H9 (cell line): ENCODE measurements at regions not wholly inside any gene's neighbourhood (a gene's known extent, or its start where the extent isn't known, plus 50 kb on each side); places are given as distances from the start of the nearest gene placed in this dataset.

Experiments
- DNase-seq: peaks from one replicate; pipeline ENCODE4 v3.0.0-alpha.2; 2017
- H2AFZ ChIP-seq: one replicate; pipeline ENCODE4 v1.6.1; 2013; ENCODE audit warnings: mild to moderate bottlenecking, low read length, control low read depth, moderate library complexity
- H2AK5ac ChIP-seq: 2 replicates; pipeline ENCODE4 v1.6.1; 2013; ENCODE audit warnings: low read length, control low read depth, mixed read lengths; ENCODE audit not compliant: insufficient read length
- H2BK120ac ChIP-seq: one replicate; pipeline ENCODE4 v1.6.1; 2013; ENCODE audit warnings: low read depth, mild to moderate bottlenecking, low read length, control low read depth, inconsistent platforms; ENCODE audit not compliant: poor library complexity, severe bottlenecking
- H2BK12ac ChIP-seq: 2 replicates; pipeline ENCODE4 v1.6.1; 2013; ENCODE audit warnings: low read length, control low read depth, mixed read lengths, low read depth; ENCODE audit not compliant: insufficient read length
- H2BK15ac ChIP-seq: 2 replicates; pipeline ENCODE4 v1.6.1; 2013; ENCODE audit warnings: low read depth, low read length, control low read depth
- H2BK20ac ChIP-seq: one replicate; pipeline ENCODE4 v1.6.1; 2013; ENCODE audit warnings: low read depth, mild to moderate bottlenecking, low read length, control low read depth, inconsistent platforms; ENCODE audit not compliant: poor library complexity, severe bottlenecking
- H2BK5ac ChIP-seq: 2 replicates; pipeline ENCODE4 v1.6.1; 2013; ENCODE audit warnings: low read length, control low read depth, mixed read lengths; ENCODE audit not compliant: insufficient read length
- H3K14ac ChIP-seq: 2 replicates; pipeline ENCODE4 v1.6.1; 2013; ENCODE audit warnings: low read length, control low read depth; ENCODE audit not compliant: insufficient read depth
- H3K18ac ChIP-seq: 2 replicates; pipeline ENCODE4 v1.6.1; 2013; ENCODE audit warnings: low read depth, mild to moderate bottlenecking, mixed read lengths, low read length, control low read depth; ENCODE audit not compliant: insufficient read length
- H3K23ac ChIP-seq: 2 replicates; pipeline ENCODE4 v1.6.1; 2013; ENCODE audit warnings: low read length, control low read depth, mixed read lengths, low read depth; ENCODE audit not compliant: insufficient read length
- H3K23me2 ChIP-seq: 2 replicates; pipeline ENCODE4 v1.6.1; 2013; ENCODE audit warnings: low read depth, mild to moderate bottlenecking, mixed read lengths, low read length, control low read depth; ENCODE audit not compliant: insufficient read length, poor library complexity, severe bottlenecking
- H3K27ac ChIP-seq: 2 replicates; pipeline ENCODE4 v1.5.1; 2013; ENCODE audit warnings: low read length, control low read depth, mixed read lengths, low read depth; ENCODE audit not compliant: insufficient read length
- H3K27me3 ChIP-seq: 2 replicates; pipeline ENCODE4 v1.6.1; 2013; ENCODE audit warnings: low read length, control low read depth, inconsistent platforms; ENCODE audit not compliant: insufficient read depth
- H3K4ac ChIP-seq: 2 replicates; pipeline ENCODE4 v1.6.1; 2013; ENCODE audit warnings: low read depth, mild to moderate bottlenecking, control low read depth, inconsistent platforms, low read length, moderate library complexity
- H3K4me1 ChIP-seq: 2 replicates; pipeline ENCODE4 v1.6.1; 2013; ENCODE audit warnings: low read length, control low read depth, inconsistent platforms; ENCODE audit not compliant: insufficient read depth
- H3K4me2 ChIP-seq: 2 replicates; pipeline ENCODE4 v1.6.1; 2013; ENCODE audit warnings: low read length, control low read depth, mixed read lengths; ENCODE audit not compliant: insufficient read length, insufficient read depth
- H3K56ac ChIP-seq: 2 replicates; pipeline ENCODE4 v1.6.1; 2013; ENCODE audit warnings: low read depth, mild to moderate bottlenecking, mixed read lengths, low read length, control low read depth; ENCODE audit not compliant: insufficient read length
- H3K79me1 ChIP-seq: 2 replicates; pipeline ENCODE4 v1.6.1; 2013; ENCODE audit warnings: low read depth, mild to moderate bottlenecking, moderate library complexity, low read length, control low read depth, inconsistent platforms; ENCODE audit not compliant: insufficient read depth, poor library complexity, severe bottlenecking
- H3K79me2 ChIP-seq: 2 replicates; pipeline ENCODE4 v1.6.1; 2013; ENCODE audit warnings: low read length, control low read depth, inconsistent platforms; ENCODE audit not compliant: insufficient read depth
- H3K9ac ChIP-seq: 2 replicates; pipeline ENCODE4 v1.6.1; 2013; ENCODE audit warnings: low read length, control low read depth, mixed read lengths; ENCODE audit not compliant: insufficient read length; ENCODE audit errors: extremely low read depth
- H3K9me3 ChIP-seq: one replicate; pipeline ENCODE4 v1.6.1; 2013; ENCODE audit warnings: low read depth, low read length, inconsistent platforms; ENCODE audit not compliant: control insufficient read depth
- H3T11ph ChIP-seq: one replicate; pipeline ENCODE4 v1.6.1; 2013; ENCODE audit warnings: mild to moderate bottlenecking, low read length, control low read depth, inconsistent platforms
- H4K20me1 ChIP-seq: one replicate; pipeline ENCODE4 v1.6.1; 2013; ENCODE audit not compliant: control insufficient read depth, insufficient read length, insufficient read depth
- H4K5ac ChIP-seq: 2 replicates; pipeline ENCODE4 v1.6.1; 2013; ENCODE audit warnings: low read depth, mild to moderate bottlenecking, mixed read lengths, low read length, control low read depth; ENCODE audit not compliant: insufficient read length
- H4K8ac ChIP-seq: replicated peaks from 2 replicates; pipeline ENCODE4 v1.6.1; 2013; ENCODE audit warnings: low read length, control low read depth, mixed read lengths, low read depth; ENCODE audit not compliant: insufficient read length
- H4K91ac ChIP-seq: 2 replicates; pipeline ENCODE4 v1.6.1; 2013; ENCODE audit warnings: low read depth, mild to moderate bottlenecking, moderate library complexity, mixed read lengths, low read length, control low read depth; ENCODE audit not compliant: insufficient read length
- H3K27ac Mint-ChIP-seq, 3 experiments: 2 replicates in 2 of 3; 3 replicates in 1 of 3; pipeline ENCODE4 v1.8.0; 2020 to 2021; ENCODE audit warnings: mixed read lengths in 3 of 3, mild to moderate bottlenecking in 1 of 3, moderate library complexity in 1 of 3
- H3K27me3 Mint-ChIP-seq: 2 replicates; pipeline ENCODE4 v1.8.0; 2021; ENCODE audit warnings: low read depth, mild to moderate bottlenecking, moderate library complexity, mixed read lengths
- H3K36me3 Mint-ChIP-seq, 3 experiments: 2 replicates in 2 of 3; 3 replicates in 1 of 3; pipeline ENCODE4 v1.8.0; 2020 to 2021; ENCODE audit warnings: low read depth in 3 of 3, mixed read lengths in 3 of 3; ENCODE audit not compliant: insufficient read depth in 1 of 3
- H3K4me1 Mint-ChIP-seq, 2 experiments: 2 replicates each; pipeline ENCODE4 v1.8.0; 2020; ENCODE audit warnings: mixed read lengths in 2 of 2
- H3K4me3 Mint-ChIP-seq, 2 experiments: 2 replicates in 1 of 2; 3 replicates in 1 of 2; pipeline ENCODE4 v1.8.0; 2020 to 2021; ENCODE audit warnings: mild to moderate bottlenecking in 2 of 2, mixed read lengths in 2 of 2, moderate library complexity in 1 of 2
- H3K9me3 Mint-ChIP-seq, 2 experiments: 2 replicates in 1 of 2; 3 replicates in 1 of 2; pipeline ENCODE4 v1.8.0; 2020; ENCODE audit warnings: mild to moderate bottlenecking in 2 of 2, mixed read lengths in 2 of 2, moderate library complexity in 1 of 2
- WGBS: extraction: QIAGEN DNeasy Blood & Tissue Kit; methylation state at CpG from one replicate; pipeline ENCODE4 v1.1.7; 2013; ENCODE audit warnings: missing lambda C conversion rate, low lambda C conversion rate, mixed read lengths; ENCODE audit not compliant: insufficient read length; ENCODE audit errors: extremely low coverage; 5-methylcytosine and 5-hydroxymethylcytosine counted together
- TF ChIP-seq, protein P1 (sequence below): fragments of 200-600 bp; sonication (generic); conservative IDR thresholded peaks from 3 replicates; pipeline ENCODE4 v1.8.0; 2021; ENCODE audit warnings: antibody characterized with exemption, mild to moderate bottlenecking

DNA sequence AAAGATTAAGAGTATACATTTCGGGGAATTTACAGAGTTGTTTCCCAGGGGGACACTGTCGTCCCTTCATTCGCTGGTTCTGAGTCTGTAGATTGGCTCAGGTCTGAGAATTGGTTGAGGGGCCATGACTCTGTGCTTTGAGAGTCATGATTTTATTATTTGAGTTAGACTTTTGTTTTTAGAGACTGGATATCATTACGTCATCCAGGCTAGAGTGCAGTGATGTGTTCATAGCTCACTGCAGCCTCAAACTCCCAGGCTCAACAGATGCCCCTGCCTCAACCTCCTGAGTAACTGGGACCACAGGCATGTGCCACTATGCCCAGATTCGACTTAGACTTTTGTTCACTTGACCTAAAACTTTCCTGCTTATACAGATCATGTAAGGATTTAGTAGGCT lies 112.3 kb upstream of the C14orf180 start:
- H4K8ac ChIP-seq, result no peak overlapping the region
- H3K79me1 ChIP-seq, result no peaks in the 10 kb centered on the region
- no peak overlapping the region for H2AFZ ChIP-seq
- H3K27me3 Mint-ChIP-seq, result peaks cover 61% of the 10 kb centered on the region
- H3K23me2 ChIP-seq, result no peaks in the 10 kb centered on the region
- no peak overlapping the region for H2BK15ac ChIP-seq
- H4K5ac ChIP-seq, result no peak overlapping the region
- no peaks in the 10 kb centered on the region; a peak in 2 of 5 replicates for H3K9me3 Mint-ChIP-seq
- H3K9me3 ChIP-seq, result no peaks in the 10 kb centered on the region
- H2AK5ac ChIP-seq, result no peak overlapping the region
- no peak overlapping the region for H2BK20ac ChIP-seq
- H3K14ac ChIP-seq, result no peak overlapping the region
- H4K91ac ChIP-seq, result no peak overlapping the region
- no CpG with 5 or more reads among the region's 5 CpGs for WGBS
- no peak overlapping the region for H3K4ac ChIP-seq
- peaks cover 9% of the 10 kb centered on the region; the same call in 1 of the 2 replicates for H3K27me3 ChIP-seq
- no peak for DNase-seq
- H2BK120ac ChIP-seq, result no peak overlapping the region
- no peak overlapping the region for H3K9ac ChIP-seq
- no peak overlapping the region for H3K27ac Mint-ChIP-seq
- 0 out of 7 replicates have a peak, but pooled peaks cover 0 to 1% (median 0%) of the 10 kb centered on the region in 3 experiments for H3K36me3 Mint-ChIP-seq
- TF ChIP-seq, protein P1, sequence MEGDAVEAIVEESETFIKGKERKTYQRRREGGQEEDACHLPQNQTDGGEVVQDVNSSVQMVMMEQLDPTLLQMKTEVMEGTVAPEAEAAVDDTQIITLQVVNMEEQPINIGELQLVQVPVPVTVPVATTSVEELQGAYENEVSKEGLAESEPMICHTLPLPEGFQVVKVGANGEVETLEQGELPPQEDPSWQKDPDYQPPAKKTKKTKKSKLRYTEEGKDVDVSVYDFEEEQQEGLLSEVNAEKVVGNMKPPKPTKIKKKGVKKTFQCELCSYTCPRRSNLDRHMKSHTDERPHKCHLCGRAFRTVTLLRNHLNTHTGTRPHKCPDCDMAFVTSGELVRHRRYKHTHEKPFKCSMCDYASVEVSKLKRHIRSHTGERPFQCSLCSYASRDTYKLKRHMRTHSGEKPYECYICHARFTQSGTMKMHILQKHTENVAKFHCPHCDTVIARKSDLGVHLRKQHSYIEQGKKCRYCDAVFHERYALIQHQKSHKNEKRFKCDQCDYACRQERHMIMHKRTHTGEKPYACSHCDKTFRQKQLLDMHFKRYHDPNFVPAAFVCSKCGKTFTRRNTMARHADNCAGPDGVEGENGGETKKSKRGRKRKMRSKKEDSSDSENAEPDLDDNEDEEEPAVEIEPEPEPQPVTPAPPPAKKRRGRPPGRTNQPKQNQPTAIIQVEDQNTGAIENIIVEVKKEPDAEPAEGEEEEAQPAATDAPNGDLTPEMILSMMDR, result no peak
- H3K27ac ChIP-seq, result no peak overlapping the region
- H3K4me1 Mint-ChIP-seq, result peaks cover 4% of the 10 kb centered on the region in 2 experiments; a peak in 1 of 4 replicates
- H3K56ac ChIP-seq, result no peak overlapping the region
- H2BK12ac ChIP-seq, result no peak overlapping the region
- H2BK5ac ChIP-seq, result no peak overlapping the region
- no peak overlapping the region for H3K4me3 Mint-ChIP-seq
- no peak overlapping the region for H3K18ac ChIP-seq
- H3K79me2 ChIP-seq, result no peaks in the 10 kb centered on the region
- H4K20me1 ChIP-seq, result no peaks in the 10 kb centered on the region
- no peak overlapping the region for H3K4me2 ChIP-seq
- H3K23ac ChIP-seq, result no peak overlapping the region
- no peaks in the 10 kb centered on the region for H3K4me1 ChIP-seq
- H3T11ph ChIP-seq, result no peak overlapping the region
